HEK293T (cell line): ENCODE measurements at regions not wholly inside any gene's neighbourhood (a gene's known extent, or its start where the extent isn't known, plus 50 kb on each side); places are given as distances from the start of the nearest gene placed in this dataset.

Experiments used
- ARNT ChIP-seq: fragments of 450-650 bp; IDR thresholded peaks from 2 replicates; pipeline ENCODE4 v1.6.1; 2017; ENCODE audit warnings: mild to moderate bottlenecking
- BHLHE40 ChIP-seq: fragments of 450-650 bp; IDR thresholded peaks from 2 replicates; pipeline ENCODE4 v1.6.1; 2016; ENCODE audit warnings: mild to moderate bottlenecking, moderate library complexity, borderline replicate concordance
- FOXM1 ChIP-seq: fragments of 450-650 bp; IDR thresholded peaks from 2 replicates; pipeline ENCODE4 v1.6.1; 2017; ENCODE audit warnings: mild to moderate bottlenecking, borderline replicate concordance
- LEF1 ChIP-seq: fragments of 450-650 bp; IDR thresholded peaks from 2 replicates; pipeline ENCODE4 v1.6.1; 2017; ENCODE audit warnings: mild to moderate bottlenecking, borderline replicate concordance
- NFRKB ChIP-seq: fragments of 450-650 bp; IDR thresholded peaks from 2 replicates; pipeline ENCODE4 v1.6.1; 2016; ENCODE audit warnings: mild to moderate bottlenecking, moderate library complexity
- SP1 ChIP-seq: fragments of 450-650 bp; IDR thresholded peaks from 2 replicates; pipeline ENCODE4 v1.6.1; 2017
- SUZ12 ChIP-seq: fragments of 450-650 bp; IDR thresholded peaks from 2 replicates; pipeline ENCODE4 v1.6.1; 2016; ENCODE audit warnings: mild to moderate bottlenecking
- TARDBP ChIP-seq: fragments of 450-650 bp; IDR thresholded peaks from 2 replicates; pipeline ENCODE4 v1.6.1; 2016

DNA sequence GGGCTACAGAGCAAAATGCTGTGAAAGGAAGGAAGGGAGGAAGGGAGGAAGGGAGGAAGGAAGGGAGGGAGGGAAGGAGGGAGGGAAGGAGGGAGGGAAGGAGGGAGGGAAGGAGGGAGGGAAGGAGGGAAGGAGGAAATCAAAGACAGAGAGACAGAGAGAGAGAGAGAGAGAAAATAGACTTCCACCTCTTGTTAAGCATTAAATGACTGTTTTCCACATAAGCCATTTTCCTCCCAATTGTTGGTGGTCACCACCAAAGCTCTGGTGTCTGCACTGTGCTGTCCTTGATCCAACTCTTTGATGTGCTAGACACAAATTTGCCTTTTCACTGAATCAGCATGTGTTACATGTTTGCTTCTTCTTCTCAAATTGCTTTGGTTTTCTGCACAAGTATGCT is 90.7 kb upstream of the INHBA start:
- TF ChIP-seq SP1 (no peak), FOXM1 (no peak), NFRKB (no peak), BHLHE40 (no peak), TARDBP (no peak), LEF1 (no peak), SUZ12 (no peak), ARNT (no peak)
